Esophagus squamous epithelium (tissue), 4 donors: ENCODE measurements at regions not wholly inside any gene's neighbourhood (a gene's known extent, or its start where the extent isn't known, plus 50 kb on each side); places are given as distances from the start of the nearest gene placed in this dataset.

Experiments
- POLR2A ChIP-seq, 4 donors: fragments of 450-650 bp; IDR thresholded peaks; one replicate each; pipeline ENCODE4 v1.6.1; 2017; ENCODE audit warnings: antibody characterized with exemption in 4 of 4, mild to moderate bottlenecking in 4 of 4, moderate library complexity in 3 of 4
- TF ChIP-seq, protein P1 (sequence below), 6 experiments: fragments of 450-650 bp in 4 of 6; fragments of 200-600 bp in 2 of 6; sonication (generic) in 2 of 6; IDR thresholded peaks; one replicate each; pipeline ENCODE4 v1.5.1; 2016 to 2019; ENCODE audit warnings: antibody characterized with exemption in 6 of 6, mild to moderate bottlenecking in 4 of 6, moderate library complexity in 4 of 6

DNA sequence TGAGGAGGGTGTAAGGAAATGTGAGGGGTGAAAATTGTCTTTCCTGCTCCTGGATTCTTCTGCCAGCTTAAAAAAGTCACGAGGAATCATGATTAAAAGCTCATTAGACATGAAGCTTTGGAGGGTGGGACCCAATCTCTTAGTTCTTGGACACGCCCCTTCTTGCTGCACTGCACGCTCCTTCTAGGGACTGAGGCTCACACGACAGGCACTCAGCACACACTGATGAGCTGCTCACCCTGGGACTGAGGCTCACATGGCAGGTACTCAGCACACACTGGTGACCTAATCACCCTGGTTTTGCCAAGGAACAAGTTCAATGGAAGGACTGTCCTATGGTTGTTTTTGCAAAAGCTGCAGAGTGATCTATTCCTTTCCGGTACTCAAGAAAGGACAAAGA lies 65.8 kb upstream of the ELMO1 start:
- TF ChIP-seq, protein P1, sequence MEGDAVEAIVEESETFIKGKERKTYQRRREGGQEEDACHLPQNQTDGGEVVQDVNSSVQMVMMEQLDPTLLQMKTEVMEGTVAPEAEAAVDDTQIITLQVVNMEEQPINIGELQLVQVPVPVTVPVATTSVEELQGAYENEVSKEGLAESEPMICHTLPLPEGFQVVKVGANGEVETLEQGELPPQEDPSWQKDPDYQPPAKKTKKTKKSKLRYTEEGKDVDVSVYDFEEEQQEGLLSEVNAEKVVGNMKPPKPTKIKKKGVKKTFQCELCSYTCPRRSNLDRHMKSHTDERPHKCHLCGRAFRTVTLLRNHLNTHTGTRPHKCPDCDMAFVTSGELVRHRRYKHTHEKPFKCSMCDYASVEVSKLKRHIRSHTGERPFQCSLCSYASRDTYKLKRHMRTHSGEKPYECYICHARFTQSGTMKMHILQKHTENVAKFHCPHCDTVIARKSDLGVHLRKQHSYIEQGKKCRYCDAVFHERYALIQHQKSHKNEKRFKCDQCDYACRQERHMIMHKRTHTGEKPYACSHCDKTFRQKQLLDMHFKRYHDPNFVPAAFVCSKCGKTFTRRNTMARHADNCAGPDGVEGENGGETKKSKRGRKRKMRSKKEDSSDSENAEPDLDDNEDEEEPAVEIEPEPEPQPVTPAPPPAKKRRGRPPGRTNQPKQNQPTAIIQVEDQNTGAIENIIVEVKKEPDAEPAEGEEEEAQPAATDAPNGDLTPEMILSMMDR (IDR thresholded peaks at IDR 0.05) = no peak
- TF ChIP-seq POLR2A (IDR thresholded peaks at IDR 0.05) = no peak
